HG02938 (cell line): ENCODE measurements at regions not wholly inside any gene's neighbourhood (a gene's known extent, or its start where the extent isn't known, plus 50 kb on each side); places are given as distances from the start of the nearest gene placed in this dataset.
"Not testable (repeated sequence)": the region's sequence is repeated elsewhere in the genome, so short reads cannot be mapped to it uniquely, and the experiment has no call there.

Experiments used
- ATAC-seq: cut with Tn5 transposase; IDR thresholded peaks from one replicate; pipeline ENCODE4 v1.9.1; 2021; ENCODE audit warnings: mild to moderate bottlenecking, moderate library complexity; ENCODE audit not compliant: unreplicated experiment

- ATAC-seq = no peak
These were observed 130.9 kb downstream of the TES start for GRCh38 chr7:116340943-116341907.

- no peak for ATAC-seq
These were observed 131.8 kb downstream of the TES start for GRCh38 chr7:116342125-116342524.

DNA sequence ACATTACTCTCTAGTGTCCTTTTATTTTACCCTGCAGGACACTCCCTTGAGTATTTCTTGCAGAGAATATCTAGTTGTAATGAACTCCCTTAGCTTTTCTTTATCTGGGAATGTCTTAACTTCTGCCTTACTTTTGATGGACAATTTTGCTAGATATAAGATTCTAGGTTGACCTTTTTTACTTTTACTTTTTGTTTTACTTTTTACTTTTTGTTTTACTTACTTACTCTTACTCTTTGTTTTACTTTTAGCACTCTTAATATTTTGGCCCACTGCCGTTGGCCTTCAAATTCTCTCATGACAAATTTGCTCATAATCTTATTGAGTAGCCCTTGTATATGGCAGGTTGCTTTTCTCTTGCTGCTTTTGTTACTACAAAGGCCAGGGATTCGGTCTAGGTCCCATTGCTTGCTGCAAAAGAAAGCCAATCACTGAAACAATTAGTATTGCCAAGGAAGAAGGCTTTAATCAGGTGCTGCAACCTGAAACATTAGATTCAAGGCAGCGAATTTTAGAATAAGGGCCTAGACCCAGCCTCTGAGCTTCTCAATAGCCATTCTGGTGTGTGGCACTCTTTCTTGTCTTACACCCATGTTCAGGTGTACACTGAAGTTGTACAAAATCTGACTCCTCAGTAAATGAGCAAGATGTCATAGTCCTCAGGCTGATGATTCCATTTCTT lies 137.0 kb downstream of the TES start:
- ATAC-seq = no peak

DNA sequence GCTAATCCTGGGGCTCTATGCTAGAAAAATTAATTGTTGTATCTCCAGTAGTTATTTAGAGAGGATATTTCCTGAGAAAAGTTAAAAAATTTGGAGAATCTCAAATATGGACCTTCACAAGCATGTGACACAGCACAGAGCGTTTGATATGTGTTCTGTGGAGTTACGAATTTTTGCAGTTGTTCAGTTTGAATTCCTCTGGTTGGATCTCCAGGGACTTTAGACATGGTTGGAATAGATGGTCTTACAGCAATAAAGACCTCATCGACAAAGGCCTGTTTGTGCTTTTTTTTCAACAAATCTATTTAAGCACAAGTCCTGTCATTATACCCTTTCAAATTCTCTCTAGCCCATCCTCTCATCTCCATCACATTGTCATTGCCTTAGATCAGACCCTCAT lies 138.0 kb downstream of the TES start:
- no peak for ATAC-seq

DNA sequence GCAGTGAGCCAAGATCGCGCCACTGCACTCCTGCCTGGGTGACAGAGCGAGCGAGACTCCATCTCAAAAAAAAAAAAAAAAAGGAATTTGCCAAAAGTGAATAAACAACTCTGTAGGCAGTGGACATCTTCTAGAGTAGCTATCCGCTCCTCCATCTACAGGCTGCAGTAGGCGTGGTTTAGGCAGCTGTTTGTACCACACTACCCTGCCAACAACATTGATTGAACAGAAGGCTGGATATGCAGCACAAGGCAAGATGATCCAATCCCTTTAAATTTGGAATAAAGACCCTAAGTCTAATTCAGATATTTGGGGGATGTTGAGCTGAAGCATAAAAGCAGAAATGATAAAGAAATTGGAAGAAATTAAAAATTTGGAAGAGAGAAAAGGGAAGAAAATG lies 141.6 kb downstream of the TES start:
- no peak for ATAC-seq

DNA sequence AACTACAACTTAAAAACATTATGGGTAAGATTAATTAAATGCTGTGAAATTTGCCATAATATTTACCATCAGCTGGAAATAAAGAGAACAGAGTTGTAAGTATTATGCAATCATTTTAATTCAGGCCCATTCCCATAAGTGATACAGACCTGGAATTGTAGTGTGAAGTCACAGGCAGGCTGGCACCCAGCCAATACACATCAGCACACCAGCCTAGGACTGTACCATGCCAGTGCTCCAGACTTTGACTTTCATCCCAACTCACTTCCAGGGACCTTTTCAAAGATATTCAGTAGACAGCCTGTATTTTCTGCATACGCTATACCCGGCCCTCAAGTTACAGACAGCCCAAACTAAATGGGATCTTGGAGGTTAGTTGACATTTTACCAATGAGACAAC lies 143.3 kb downstream of the TES start:
- no peak for ATAC-seq

DNA sequence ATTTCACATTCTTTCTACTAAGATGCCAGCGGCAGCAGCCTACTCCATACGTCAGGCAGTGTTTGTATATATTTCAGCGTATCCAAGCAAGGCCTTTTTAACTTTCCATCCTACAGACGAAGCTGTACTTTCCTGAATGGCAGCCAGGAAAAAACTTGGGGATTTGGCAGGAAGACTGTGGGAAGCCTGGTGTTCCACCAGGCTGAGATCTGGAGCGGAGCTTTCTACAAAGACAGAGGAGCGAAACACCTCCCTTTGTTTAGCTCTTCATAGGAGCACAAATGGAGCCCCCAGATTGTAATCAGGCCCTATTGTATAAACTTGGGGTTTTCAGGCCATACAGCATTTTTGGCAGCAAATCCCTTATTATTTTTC lies 143.8 kb downstream of the TES start:
- no peak for ATAC-seq

GRCh38 chr7:116354546-116355423 lies 144.4 kb downstream of the TES start:
- ATAC-seq = no peak

- ATAC-seq = no peak
These were observed 144.1 kb upstream of the CAV2 start for GRCh38 chr7:116355424-116355765.

DNA sequence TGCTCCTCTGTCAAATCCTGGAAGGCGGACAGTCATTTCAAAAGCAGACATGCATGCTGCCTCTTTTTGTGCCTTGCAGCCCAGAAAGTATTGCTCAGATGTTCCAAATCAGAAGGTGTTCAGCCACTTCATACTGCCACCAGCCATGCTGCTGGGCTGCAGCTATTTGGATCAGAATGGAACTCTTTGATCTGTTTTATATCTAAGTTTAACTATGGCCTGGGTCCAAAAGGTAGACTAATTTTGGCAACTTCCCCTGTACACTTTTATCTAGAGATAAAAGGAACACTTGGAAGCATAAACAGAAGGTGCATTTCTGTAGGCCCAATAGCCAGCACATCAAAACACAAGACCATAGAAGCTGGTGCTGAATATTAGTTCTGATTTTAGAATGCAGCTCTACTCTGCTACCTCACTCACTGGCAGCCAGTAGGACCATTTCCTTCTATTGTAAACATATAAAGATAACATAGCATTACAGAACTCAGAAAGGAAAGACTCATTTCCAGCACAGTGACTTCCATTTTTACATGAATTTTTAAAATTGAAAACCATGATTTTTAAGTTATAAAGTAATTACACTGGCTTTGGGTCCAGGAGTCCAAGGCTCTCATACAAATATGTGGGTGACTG lies 143.1 kb upstream of the CAV2 start:
- no peak for ATAC-seq

DNA sequence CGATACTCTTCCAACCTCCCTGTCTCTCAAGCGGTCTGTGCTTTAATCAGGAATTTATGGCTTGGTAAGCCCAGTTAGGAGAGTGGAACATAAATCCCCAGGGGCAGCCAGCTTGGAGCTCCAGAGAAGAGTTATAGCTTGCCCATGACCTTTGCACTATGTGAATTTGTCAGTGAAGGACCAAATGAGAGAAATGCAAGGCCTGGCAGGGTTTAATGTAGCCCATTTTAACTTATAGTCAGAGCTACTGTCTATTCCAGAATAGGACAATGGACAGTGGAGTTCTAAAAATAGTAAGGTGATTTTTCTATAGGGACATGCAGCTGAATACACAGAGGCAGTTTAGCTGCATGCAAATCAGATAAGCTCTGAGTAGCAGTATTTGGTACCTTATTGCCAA lies 142.6 kb upstream of the CAV2 start:
- ATAC-seq = no peak

GRCh38 chr7:116357781-116358670 lies 141.5 kb upstream of the CAV2 start:
- ATAC-seq = no peak

DNA sequence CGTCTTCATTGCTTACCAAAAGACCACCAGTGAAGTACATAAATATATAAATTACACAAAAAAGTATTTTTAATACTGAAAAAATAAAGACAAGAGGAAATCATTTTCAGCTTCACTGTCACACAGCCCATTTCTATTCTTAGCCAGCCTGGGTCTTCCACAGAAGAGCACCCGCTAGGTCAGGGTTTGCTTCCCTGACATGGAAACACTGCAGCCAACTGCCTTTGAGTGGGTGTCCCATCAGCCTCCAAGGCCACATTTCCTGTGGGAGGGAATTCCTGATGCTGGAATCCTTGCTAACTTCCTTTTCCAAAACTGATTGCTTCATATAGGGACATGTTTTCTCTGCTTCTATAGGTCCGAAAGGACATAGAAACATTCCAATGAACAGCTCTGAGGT lies 137.8 kb upstream of the CAV2 start:
- no peak for ATAC-seq

- ATAC-seq = no peak
These were observed 135.7 kb upstream of the CAV2 start for GRCh38 chr7:116363637-116364432.

DNA sequence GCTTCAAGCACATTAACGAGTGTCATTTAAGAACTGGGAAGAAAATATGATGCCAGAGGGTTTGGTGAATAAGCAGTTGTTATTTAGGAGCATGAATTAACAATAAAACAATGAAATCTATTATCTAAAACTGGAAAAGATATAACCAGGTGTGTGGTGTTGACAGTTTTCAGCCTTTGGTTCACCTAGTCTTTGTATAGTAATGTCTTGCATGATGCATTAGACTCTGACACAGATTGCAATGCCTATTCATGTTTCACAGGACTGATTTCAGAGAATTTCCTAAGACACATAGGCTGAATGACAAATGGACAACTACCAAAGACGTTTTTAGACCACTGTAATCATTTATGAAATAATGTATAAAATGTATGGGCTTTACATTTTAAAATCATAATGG lies 135.1 kb upstream of the CAV2 start:
- no peak for ATAC-seq

DNA sequence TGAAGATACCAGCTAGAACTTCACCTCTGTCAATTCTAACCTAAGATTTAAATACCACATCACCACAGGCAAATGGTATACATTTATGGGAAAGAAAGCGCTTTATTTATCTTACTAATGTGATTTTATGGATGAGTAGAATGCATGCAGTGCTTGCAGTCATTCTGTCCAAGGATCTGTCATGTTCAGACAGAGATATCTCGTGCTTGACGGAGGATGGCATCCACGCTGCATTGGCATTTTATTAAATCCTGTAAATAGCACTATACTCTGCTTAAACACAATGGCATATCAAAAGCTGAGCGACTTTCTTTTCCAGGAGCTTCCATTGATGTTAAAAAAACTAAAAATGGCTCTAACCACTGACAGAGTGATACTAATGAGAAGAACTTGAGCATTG lies 133.7 kb upstream of the CAV2 start:
- no peak for ATAC-seq

- no peak for ATAC-seq
These were observed 132.2 kb upstream of the CAV2 start for GRCh38 chr7:116367171-116367813.

- no peak for ATAC-seq
These were observed 130.6 kb upstream of the CAV2 start for GRCh38 chr7:116368965-116369364.

DNA sequence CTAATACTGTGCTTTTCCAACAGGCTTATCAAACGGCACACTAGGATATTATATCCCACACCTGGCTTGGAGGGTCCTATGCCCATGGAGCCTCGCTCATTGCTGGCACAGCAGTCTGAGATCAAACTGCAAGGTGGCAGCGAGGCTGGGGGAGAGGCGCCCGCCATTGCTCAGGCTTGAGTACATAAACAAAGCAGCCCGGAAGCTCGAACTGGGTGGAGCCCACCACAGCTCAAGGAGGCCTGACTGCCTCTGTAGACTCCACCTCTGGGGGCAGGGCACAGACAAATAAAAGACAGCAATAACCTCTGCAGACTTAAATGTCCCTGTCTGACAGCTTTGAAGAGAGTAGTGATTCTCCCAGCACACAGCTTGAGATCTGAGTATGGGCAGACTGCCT lies 128.0 kb upstream of the CAV2 start:
- ATAC-seq = not testable (repeated sequence)
